T-cell (primary cell): ENCODE measurements at regions not wholly inside any gene's neighbourhood (a gene's known extent, or its start where the extent isn't known, plus 50 kb on each side); places are given as distances from the start of the nearest gene placed in this dataset.
"Not testable (repeated sequence)": the region's sequence is repeated elsewhere in the genome, so short reads cannot be mapped to it uniquely, and the experiment has no call there.

Experiments
- ATAC-seq, 4 experiments: fragments of 200-7000 bp in 3 of 4; fragments of 150-1000 bp in 1 of 4; cut with Tn5 transposase; replicated peaks in 1 of 4; 1 replicate in 3 of 4; 2 replicates in 1 of 4; pipeline ENCODE4 v1.10.0; 2021; ENCODE audit warnings: moderate library complexity in 3 of 4, mild to moderate bottlenecking in 2 of 4, moderate number of reproducible peaks in 1 of 4
- CTCF ChIA-PET, 2 donors: fragments of 300-600 bp; sonication (Branson Sonifier 250); formaldehyde crosslinking; loops; one replicate each; lab custom pipeline; 2022; ENCODE audit warnings: antibody characterized with exemption in 2 of 2; lab: Charles Lee
- POLR2A ChIA-PET, 2 donors: fragments of 300-600 bp; sonication (Branson Sonifier 250); formaldehyde crosslinking; loops; one replicate each; lab custom pipeline; 2022; ENCODE audit warnings: antibody characterized with exemption in 2 of 2; lab: Charles Lee
- DNase-seq, 35 experiments: peaks; one replicate each; pipeline versions ENCODE4 v3.0.0 to v3.0.0-alpha.2; 2013 to 2023
- H3K27ac ChIP-seq: one replicate; pipeline ENCODE4 v1.5.1; 2013; ENCODE audit warnings: low read length
- H3K27me3 ChIP-seq, 2 experiments: replicated peaks in 1 of 2; 1 replicate in 1 of 2; 2 replicates in 1 of 2; pipeline versions ENCODE4 v1.6.1 to v1.7.0; 2013; ENCODE audit warnings: low read length in 1 of 2, mixed read lengths in 1 of 2; ENCODE audit not compliant: control insufficient read depth in 2 of 2, insufficient read depth in 2 of 2; ENCODE audit errors: extremely low read depth in 1 of 2
- H3K36me3 ChIP-seq, 2 donors: 1 replicate in 1 of 2; 2 replicates in 1 of 2; pipeline versions ENCODE4 v1.6.1 to v1.7.0; 2013; ENCODE audit warnings: low read length in 1 of 2; ENCODE audit not compliant: control insufficient read depth in 2 of 2, insufficient read depth in 1 of 2; ENCODE audit errors: extremely low read depth in 1 of 2
- H3K4me1 ChIP-seq, 2 experiments: 1 replicate in 1 of 2; 2 replicates in 1 of 2; pipeline versions ENCODE4 v1.6.1 to v1.7.0; 2013; ENCODE audit warnings: low read length in 2 of 2, mixed read lengths in 1 of 2; ENCODE audit not compliant: insufficient read depth in 2 of 2, control insufficient read depth in 1 of 2; ENCODE audit errors: extremely low read depth in 1 of 2
- H3K4me3 ChIP-seq, 2 donors: 1 replicate in 1 of 2; 2 replicates in 1 of 2; pipeline versions ENCODE4 v1.5.1 to v1.7.0; 2013; ENCODE audit warnings: mild to moderate bottlenecking in 2 of 2, low read length in 1 of 2, moderate library complexity in 1 of 2; ENCODE audit not compliant: control insufficient read depth in 1 of 2; ENCODE audit errors: extremely low read depth in 1 of 2
- H3K9me3 ChIP-seq: 2 replicates; pipeline ENCODE4 v1.7.0; 2013
- H3K27ac Mint-ChIP-seq, 2 donors: one replicate each; pipeline ENCODE4 v1.8.0; 2020 to 2021; ENCODE audit warnings: mild to moderate bottlenecking in 2 of 2, mixed read lengths in 2 of 2
- H3K27me3 Mint-ChIP-seq, 2 donors: one replicate each; pipeline ENCODE4 v1.8.0; 2021 to 2022; ENCODE audit warnings: mixed read lengths in 2 of 2
- H3K36me3 Mint-ChIP-seq: one replicate; pipeline ENCODE4 v1.8.0; 2021; ENCODE audit warnings: mixed read lengths
- H3K4me1 Mint-ChIP-seq, 3 donors: one replicate each; pipeline ENCODE4 v1.8.0; 2020 to 2022; ENCODE audit warnings: mixed read lengths in 3 of 3, mild to moderate bottlenecking in 1 of 3
- H3K4me3 Mint-ChIP-seq, 3 donors: one replicate each; pipeline ENCODE4 v1.8.0; 2020 to 2022; ENCODE audit warnings: mild to moderate bottlenecking in 3 of 3, mixed read lengths in 3 of 3, moderate library complexity in 3 of 3
- H3K9me3 Mint-ChIP-seq, 3 donors: one replicate each; pipeline ENCODE4 v1.8.0; 2020 to 2022; ENCODE audit warnings: mixed read lengths in 3 of 3
- WGBS: methylation state at CpG from one replicate; pipeline ENCODE4 v1.1.5; 2013; ENCODE audit warnings: missing lambda C conversion rate; ENCODE audit not compliant: insufficient coverage; 5-methylcytosine and 5-hydroxymethylcytosine counted together

GRCh38 chr10:55631071-55631654 is 729.9 kb downstream of the ZWINT start:
- Mint-ChIP-seq H3K4me1 (peaks cover 0 to 3% (median 0%) of the 10 kb centered on the region in 3 donors), H3K27me3 (peaks cover 26% of the 10 kb centered on the region in 2 donors), H3K9me3 (peaks cover 0 to 3% (median 0%) of the 10 kb centered on the region in 3 donors), H3K27ac (no peak overlapping the region), H3K36me3 (no peaks in the 10 kb centered on the region), H3K4me3 (no peak overlapping the region)
- no peak overlapping the region for H3K4me3 ChIP-seq
- H3K27ac ChIP-seq = no peak overlapping the region
- no peaks in the 10 kb centered on the region for H3K36me3 ChIP-seq
- no peaks in the 10 kb centered on the region for H3K4me1 ChIP-seq
- ChIA-PET CTCF (no interaction called here), POLR2A (no interaction called here)
- H3K27me3 ChIP-seq = peaks cover 11 to 30% of the 10 kb centered on the region in 2 experiments
- WGBS = 3% methylated on average over 46 of the region's 49 CpGs
- ATAC-seq (no peak), DNase-seq (no peak)
- H3K9me3 ChIP-seq = no peaks in the 10 kb centered on the region

GRCh38 chr10:55630491-55631056 is 730.5 kb downstream of the ZWINT start:
- Mint-ChIP-seq H3K4me3 (no peak overlapping the region), H3K9me3 (peaks cover 0 to 3% (median 0%) of the 10 kb centered on the region in 3 donors), H3K36me3 (no peaks in the 10 kb centered on the region), H3K4me1 (peaks cover 0 to 3% (median 0%) of the 10 kb centered on the region in 3 donors), H3K27ac (no peak overlapping the region), H3K27me3 (peaks cover 26% of the 10 kb centered on the region in 2 donors)
- WGBS = 7% methylated on average over 18 of the region's 35 CpGs
- Histone ChIP-seq H3K27ac (no peak overlapping the region), H3K4me3 (no peak overlapping the region), H3K27me3 (peaks cover 11 to 30% of the 10 kb centered on the region in 2 experiments), H3K36me3 (no peaks in the 10 kb centered on the region), H3K4me1 (no peaks in the 10 kb centered on the region), H3K9me3 (no peaks in the 10 kb centered on the region)
- ATAC-seq = no peak
- ChIA-PET POLR2A (interaction anchor here in 1 of 2 donors (0.6 kb wide), 1 partner anchor 11 kb away, joined by 4 read pairs; no protein-coding TSS in a partner anchor), CTCF (no interaction called here)
- no peak for DNase-seq

- no peaks in the 10 kb centered on the region for H3K36me3 Mint-ChIP-seq
Measured at GRCh38 chr10:55629793-55630490, 731.1 kb downstream of the ZWINT start.

GRCh38 chr10:55628260-55628701 is 732.8 kb downstream of the ZWINT start:
- Mint-ChIP-seq H3K27me3 (peaks cover 26% of the 10 kb centered on the region in 2 donors), H3K4me1 (peaks cover 0 to 3% (median 0%) of the 10 kb centered on the region in 3 donors), H3K36me3 (no peaks in the 10 kb centered on the region), H3K9me3 (peaks cover 0 to 3% (median under 1%) of the 10 kb centered on the region in 3 donors), H3K4me3 (no peak overlapping the region), H3K27ac (no peak overlapping the region)
- Histone ChIP-seq H3K4me1 (no peaks in the 10 kb centered on the region), H3K27ac (no peak overlapping the region), H3K9me3 (no peaks in the 10 kb centered on the region), H3K4me3 (no peak overlapping the region), H3K36me3 (no peaks in the 10 kb centered on the region), H3K27me3 (peaks cover 11 to 30% of the 10 kb centered on the region in 2 experiments)
- WGBS = 6% methylated on average over 30 of the region's 30 CpGs
- DNase-seq (no peak), ATAC-seq (no peak)
- POLR2A ChIA-PET = no interaction called here
- CTCF ChIA-PET = no interaction called here

More at GRCh38 chr10:55629793-55630490, 731.1 kb downstream of the ZWINT start:
- Mint-ChIP-seq H3K9me3 (peaks cover 0 to 3% (median 0%) of the 10 kb centered on the region in 3 donors), H3K27me3 (peaks cover 26% of the 10 kb centered on the region in 2 donors), H3K27ac (no peak overlapping the region), H3K4me1 (peaks cover 0 to 3% (median 0%) of the 10 kb centered on the region in 3 donors), H3K4me3 (no peak overlapping the region)
- Histone ChIP-seq H3K4me1 (no peaks in the 10 kb centered on the region), H3K36me3 (no peaks in the 10 kb centered on the region), H3K27ac (no peak overlapping the region), H3K9me3 (no peaks in the 10 kb centered on the region), H3K27me3 (peaks cover 11 to 30% of the 10 kb centered on the region in 2 experiments), H3K4me3 (no peak overlapping the region)
- no peak for DNase-seq
- WGBS = 8% methylated on average over 5 of the region's 21 CpGs
- POLR2A ChIA-PET = interaction anchor here in 1 of 2 donors (0.6 kb wide), 1 partner anchor 10 kb away, joined by 4 read pairs; no protein-coding TSS in a partner anchor
- no peak for ATAC-seq
- CTCF ChIA-PET = no interaction called here

- Histone ChIP-seq H3K36me3 (no peaks in the 10 kb centered on the region), H3K4me1 (no peaks in the 10 kb centered on the region), H3K4me3 (no peak overlapping the region), H3K9me3 (no peaks in the 10 kb centered on the region), H3K27me3 (peaks cover 11 to 30% of the 10 kb centered on the region in 2 experiments), H3K27ac (no peak overlapping the region)
- H3K9me3 Mint-ChIP-seq = peaks cover 0 to 4% (median 3%) of the 10 kb centered on the region in 3 donors
- H3K4me3 Mint-ChIP-seq = no peak overlapping the region
- WGBS = 6% methylated on average over 13 of the region's 26 CpGs
- no peak overlapping the region for H3K27ac Mint-ChIP-seq
- H3K27me3 Mint-ChIP-seq = peaks cover 26% of the 10 kb centered on the region in 2 donors
- ChIA-PET CTCF (no interaction called here), POLR2A (no interaction called here)
- H3K36me3 Mint-ChIP-seq = no peaks in the 10 kb centered on the region
- ATAC-seq (no peak), DNase-seq (no peak)
- H3K4me1 Mint-ChIP-seq = peaks cover 0 to 3% (median 0%) of the 10 kb centered on the region in 3 donors
Measured at GRCh38 chr10:55627501-55628051, 733.5 kb downstream of the ZWINT start.

- DNase-seq, CTCF ChIA-PET, H3K36me3 Mint-ChIP-seq, H3K9me3 Mint-ChIP-seq, H3K36me3 ChIP-seq, H3K4me3 Mint-ChIP-seq, H3K27me3 ChIP-seq, ATAC-seq, H3K27me3 Mint-ChIP-seq, H3K4me3 ChIP-seq, POLR2A ChIA-PET, H3K27ac ChIP-seq, H3K27ac Mint-ChIP-seq, H3K9me3 ChIP-seq, H3K4me1 Mint-ChIP-seq, H3K4me1 ChIP-seq: not testable (repeated sequence)
- WGBS = 12% methylated on average over 9 of the region's 29 CpGs
Measured at GRCh38 chr10:55601690-55602478, 759.2 kb downstream of the ZWINT start.
